GF-D8 (cell line): ENCODE measurements at regions not wholly inside any gene's neighbourhood (a gene's known extent, or its start where the extent isn't known, plus 50 kb on each side); places are given as distances from the start of the nearest gene placed in this dataset.

Experiments used
- DNase-seq: peaks from one replicate; lab custom pipeline; 2025; lab: John Stamatoyannopoulos, UW

DNA sequence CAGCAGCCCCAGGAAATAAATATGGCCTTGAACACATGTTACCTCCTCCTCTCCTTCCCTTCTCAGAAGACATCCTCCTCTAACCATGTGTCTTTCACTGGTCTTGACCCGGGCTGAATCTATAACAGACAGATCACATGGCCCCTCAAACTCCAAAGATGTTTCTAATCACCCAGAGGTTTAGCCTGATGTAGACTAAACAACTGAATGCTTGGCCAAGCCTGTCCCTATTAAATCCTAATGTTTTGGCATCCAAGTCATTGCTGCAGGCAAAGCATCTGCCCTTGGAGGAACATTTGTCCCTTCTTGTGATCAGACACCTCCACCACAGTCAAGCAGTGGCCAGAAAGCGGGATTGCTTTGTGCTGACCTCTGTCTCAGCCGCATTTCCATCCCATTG lies 65.5 kb downstream of the ANKRD60 start:
- no peak for DNase-seq

DNA sequence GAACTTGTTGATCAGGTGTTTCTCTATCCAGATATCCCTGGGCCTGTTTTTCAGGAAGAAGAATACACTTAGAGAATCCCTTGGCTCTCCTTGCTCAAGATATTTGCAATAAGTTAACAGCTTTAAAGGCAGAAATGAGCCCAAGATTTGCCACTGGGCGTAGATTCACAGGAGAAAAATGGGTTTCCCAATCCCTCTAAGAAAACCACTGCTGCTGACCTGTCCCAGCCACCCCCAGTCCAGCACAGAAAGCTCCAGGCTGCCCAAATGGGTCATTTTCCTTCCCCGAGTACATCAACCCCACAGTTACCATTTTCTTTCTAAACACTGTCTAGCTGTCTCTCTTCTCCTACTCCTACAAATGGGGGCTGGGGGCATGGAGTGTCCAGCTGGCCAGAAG lies 67.3 kb downstream of the ANKRD60 start:
- no peak for DNase-seq

DNA sequence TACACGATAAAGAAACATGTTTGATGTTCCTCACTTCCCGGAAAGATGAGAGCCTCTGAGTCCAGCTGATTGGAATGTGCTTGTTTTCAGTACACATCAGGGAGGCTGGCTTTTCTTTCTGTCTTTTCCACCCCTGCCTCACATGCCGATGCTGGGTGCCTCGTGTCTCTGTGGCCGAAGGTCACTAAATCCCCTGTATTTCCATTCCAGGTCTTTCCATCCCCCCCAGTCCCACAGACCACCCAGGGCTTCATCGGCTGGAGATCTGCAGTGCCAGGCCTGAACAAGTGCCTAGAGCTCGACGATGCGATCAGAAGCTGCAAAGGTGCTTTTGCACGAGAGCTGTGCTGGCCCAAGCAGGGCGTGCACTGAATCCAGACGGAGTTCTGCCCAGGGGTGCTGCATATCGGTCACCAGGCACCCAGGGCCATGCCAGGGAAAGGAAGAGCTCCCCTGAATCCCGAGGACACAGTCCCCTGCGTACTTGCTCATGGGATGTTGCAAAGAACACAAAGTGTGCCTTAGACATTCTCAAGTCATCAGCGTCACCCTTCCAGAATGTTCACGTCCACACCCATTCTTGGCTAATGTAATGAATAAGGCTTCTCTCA lies 67.9 kb downstream of the ANKRD60 start:
- DNase-seq, result no peak

DNA sequence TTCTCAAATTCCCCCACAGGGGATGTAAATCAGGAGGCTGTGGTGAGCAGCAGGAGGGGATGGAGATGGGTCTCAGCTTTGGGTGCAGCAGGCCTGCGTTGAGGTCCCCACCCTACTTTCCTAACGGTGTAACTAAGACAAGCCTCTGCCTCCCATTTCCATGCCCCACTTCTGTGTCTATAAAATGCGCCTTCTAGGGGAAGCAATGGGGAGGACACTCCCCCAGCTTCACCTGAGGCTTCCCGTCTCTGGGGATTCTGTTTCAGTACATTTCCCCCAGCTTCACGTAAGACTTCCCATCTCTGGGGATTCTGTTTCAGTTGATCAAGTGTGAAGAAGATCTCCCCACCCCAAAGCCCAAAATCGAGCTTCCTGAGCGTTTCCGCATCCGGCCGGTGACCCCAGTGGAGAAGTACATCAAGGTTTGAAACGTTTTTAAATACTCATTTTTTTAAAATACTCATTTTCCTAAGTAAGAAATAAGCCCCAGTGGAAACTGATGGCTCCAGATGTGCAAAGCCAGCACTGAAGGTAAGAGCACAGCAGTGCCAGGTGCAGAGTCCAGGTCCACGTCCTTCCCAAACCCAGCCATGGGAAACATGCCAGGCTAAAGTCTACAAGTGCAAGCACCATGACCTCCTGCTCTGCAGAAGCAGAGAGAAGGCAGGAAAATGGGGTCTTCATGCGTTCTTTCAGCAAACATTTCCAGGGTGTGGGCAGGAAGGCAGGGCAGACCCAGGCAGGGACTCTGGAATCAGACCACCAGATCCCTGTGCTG lies 73.1 kb downstream of the ANKRD60 start:
- DNase-seq, result no peak

DNA sequence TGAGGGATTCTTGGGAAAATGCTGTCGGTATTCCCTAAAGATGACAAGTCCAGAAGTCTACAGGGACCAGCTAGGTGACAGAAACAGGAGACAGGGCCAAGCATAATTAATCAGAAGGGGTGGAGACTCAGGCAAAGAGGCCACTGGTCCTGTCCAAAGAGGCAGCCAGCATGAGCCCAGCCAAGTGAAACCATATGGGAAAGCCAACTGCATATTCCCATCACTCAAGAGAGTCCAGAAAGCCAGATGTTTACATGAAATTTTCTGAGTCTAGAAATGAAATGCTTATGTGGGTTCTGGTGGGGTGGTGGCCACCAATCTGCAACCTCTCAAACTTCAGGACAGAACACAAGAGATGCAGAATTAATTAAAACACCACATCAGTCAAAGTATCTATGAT lies 74.3 kb downstream of the ANKRD60 start:
- no peak for DNase-seq

DNA sequence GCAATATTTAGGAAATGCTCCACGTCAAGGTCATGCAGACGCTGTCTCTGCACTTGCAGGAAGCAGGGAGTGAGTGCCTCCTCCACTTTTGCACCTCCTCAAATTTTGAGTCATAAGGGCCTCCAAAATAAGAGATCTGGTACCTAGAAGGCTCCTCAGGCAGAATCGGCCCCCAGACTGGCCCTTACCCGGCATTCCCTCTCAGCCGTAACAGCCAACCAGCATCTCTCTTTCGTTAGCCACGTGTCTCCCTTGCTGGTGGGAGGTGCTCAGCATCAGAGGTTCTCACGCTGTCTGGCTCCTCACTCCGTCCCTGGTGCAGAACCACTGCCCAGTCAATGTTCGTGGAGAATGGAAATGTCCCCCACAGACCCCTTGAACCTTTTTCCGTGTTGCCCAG lies 75.3 kb downstream of the ANKRD60 start:
- no peak for DNase-seq

DNA sequence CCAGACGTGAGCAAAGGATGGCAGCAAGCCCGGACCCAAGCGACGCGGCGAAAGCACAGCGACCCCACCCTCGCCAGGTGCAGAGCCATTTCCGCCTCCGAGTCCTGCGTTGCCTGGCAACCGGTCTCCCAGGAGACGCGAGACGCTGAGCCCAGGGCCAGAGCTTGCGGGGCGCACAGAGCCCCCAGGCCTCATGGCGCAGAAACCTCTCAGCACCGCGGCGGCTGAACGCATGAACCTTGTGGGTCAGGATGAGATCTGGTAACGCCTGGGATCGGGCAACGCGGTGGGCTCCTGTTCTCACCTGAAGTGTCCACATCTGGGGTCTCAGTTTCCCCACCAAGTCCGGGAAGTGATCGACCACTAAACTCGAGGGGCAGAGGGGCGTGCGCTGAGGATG lies 77.7 kb downstream of the ANKRD60 start:
- DNase-seq, result no peak

DNA sequence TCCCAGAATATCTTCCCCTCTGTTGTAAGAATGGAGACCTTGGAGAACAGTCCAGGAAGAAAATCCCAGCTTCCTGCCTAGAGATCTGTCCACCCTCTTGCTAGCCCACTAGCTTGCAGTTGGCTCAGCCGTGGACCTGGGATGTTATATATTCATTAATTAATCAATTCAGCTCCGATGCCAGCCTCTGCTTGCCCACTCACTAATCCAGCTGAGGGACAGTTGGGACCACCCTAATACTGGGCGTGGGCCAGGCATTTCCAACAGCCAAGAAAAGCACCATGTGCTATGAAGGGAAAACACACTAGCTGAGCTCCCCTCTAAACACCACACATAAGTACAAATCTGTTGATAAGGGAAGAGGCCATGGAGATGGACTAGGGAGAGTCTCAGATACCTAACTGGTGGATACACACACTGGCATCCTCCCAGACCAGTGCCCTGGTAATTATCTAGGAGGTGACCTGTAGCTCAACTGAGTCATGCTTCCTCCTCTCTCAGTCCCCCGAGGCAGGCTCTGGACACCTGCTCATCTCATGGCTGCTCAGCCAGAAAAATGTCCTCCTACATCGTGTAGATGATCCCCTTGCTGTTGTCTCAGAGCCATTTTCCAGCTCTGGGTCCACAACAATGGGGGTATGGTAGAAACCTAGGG lies 78.9 kb downstream of the ANKRD60 start:
- no peak for DNase-seq

DNA sequence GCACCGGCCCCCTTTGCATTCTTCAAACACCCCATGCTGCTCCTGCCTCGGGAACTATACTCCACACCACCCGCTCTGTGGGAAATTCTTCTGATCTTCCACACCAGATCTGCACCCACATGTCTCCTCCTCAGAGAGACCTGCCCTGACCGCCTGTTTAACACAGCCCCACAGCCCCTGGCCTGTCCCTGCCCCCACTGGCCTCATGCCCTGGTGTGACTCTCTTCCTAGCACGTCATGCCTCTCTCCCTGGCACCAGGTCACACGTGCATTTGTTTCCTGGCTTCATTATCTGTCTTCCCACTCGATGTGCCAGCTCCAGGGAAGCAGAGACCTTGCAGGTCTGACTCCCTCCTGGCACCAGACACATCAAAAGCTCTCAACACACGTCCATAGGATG lies 79.6 kb downstream of the ANKRD60 start:
- DNase-seq, result no peak

DNA sequence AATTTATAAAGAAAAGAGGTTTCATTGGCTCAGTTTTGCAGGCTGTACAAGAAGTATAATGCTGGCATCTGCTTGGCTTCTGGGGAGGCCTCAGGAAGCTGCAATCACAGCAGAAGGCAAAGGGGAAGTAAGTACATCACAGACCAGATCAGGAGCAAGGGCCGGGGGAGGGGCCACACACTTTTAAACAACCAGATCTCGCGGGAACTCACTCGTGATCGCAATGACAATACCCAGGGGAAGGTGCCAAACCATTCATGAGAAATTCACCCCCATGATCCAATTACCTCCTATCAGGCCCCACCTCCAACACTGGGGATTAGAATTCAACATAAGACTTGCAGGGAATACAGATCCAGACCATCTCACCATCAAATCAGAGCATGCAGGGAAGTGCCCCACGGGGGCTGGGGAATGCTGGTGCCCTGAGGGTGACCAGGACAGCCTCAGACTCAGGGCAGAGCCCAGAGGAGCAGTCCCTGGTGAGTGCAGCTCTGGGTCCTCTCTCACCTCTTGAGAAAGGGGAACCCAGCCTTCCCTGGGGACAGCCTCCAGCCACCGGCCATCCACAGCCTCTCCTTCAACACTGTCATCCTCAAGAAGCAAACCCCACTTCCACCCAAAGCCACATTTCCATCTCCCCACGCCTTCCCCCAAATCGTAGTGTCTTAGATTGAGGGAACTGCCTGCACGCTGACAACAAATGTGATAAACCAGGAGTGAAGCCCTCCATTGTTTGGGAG lies 80.7 kb downstream of the ANKRD60 start:
- DNase-seq, result no peak

DNA sequence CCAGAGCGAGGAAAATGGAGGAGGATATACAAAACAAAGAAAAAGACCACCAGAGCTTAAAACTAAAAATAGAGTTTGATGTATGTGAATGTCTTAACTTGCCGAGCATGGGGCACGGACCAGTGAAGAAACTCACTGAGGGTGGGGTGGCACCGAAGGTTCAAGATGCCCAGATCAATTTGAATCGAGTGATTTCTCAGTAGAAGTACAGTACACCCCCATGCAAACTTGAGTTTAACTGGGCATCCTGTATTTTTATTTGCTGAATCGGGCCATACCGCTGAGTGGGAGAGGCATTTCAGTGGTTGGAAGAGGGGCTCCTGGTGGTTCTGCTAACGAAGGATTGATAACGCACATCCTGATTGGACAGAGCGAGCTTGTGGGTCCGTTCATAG lies 81.7 kb downstream of the ANKRD60 start:
- no peak for DNase-seq

DNA sequence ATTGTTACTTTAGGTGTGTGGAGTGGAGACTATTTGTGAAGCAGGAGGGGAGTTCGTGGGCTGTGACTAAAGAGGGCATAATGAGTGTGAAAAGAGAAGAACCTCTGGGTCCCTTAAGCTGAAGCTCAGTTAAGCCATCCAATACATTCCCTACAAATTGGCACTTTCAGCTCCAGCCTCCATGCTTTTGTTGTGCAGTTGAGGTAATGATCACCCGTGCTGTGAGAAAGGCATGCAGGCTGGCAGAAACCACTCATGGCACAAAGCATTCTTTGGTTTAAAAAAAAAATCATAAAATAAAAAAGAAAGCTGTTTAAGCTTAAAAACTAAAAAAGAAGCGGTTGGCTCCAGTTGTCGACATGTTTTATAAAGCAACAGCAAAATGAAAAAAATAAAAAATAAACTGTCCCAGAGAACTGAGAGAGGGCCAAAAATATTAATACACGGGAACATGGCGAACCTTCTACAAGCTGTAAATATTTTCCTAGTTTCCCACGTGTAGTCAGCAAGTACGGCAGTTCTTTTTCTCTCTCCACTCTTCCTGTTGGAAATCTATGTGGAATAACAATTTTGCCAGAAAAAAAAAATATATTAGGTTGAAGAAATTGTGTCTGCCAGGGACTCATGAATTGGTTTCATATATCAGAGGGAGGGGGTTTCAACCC lies 82.2 kb downstream of the ANKRD60 start:
- DNase-seq, result no peak

DNA sequence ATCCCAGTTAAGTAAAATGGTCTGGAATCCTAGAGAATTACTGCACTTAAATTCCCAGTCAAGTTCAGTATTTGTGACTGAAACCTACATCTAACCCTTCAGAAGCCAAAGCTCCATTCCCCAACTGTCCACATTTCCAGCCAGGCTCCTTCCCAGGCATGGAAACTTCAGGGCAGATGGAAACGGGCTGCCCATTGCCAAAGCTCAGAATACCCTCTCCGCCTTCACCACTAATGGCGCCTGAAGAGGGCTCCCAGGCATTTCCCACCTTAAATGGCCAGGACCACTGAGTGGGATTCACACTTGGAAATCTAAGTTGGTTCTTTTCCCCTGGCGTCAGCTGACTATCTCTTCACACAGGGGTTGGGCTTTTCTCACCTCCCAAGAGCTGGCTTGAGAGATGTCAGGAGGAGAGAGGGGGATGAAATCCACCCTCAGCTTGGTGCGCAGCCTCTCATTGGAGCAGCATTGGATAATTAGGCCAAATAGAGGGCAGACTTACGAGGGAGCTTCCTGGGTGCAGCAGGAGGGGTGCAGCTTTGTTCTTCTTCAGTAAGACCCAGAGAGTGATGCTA lies 82.9 kb downstream of the ANKRD60 start:
- DNase-seq, result no peak

DNA sequence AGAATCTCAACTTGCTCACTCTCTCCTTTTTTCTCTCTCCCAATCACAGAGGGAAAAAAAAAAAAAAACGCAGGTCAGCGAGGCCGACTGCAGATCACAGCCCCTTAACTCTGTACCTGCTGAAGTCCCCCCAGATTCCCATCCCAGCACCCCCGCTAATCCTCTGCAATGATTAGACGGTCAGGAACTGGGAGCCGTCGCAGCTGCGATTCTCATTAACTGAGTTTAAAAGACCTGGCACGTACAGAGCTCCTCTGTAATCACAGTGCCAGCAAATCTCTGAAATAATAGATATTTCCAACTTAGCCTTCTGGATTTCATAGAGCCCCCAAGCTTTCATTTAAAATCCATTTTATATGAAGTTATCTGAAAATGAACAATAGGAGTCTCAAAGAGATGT lies 84.4 kb downstream of the ANKRD60 start:
- DNase-seq, result no peak

DNA sequence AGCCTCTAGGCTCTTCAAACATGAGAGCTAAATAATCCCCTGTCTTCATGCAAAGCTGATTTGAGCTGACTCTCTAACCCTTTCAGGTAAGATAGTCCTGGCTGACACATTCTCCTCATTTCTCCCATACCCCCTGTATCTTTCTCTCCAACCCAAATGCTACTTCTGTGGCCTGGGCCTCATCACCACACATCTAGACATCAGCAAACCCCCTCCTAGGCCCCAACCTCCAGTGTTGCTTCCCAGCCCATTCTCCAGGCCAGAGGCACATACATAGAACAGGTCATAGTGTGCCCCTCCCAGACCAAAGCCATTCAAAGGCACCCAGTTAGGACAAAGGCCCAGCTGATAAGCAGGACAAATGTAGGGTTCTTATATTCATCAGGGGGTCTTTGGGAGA lies 84.9 kb downstream of the ANKRD60 start:
- DNase-seq, result no peak

DNA sequence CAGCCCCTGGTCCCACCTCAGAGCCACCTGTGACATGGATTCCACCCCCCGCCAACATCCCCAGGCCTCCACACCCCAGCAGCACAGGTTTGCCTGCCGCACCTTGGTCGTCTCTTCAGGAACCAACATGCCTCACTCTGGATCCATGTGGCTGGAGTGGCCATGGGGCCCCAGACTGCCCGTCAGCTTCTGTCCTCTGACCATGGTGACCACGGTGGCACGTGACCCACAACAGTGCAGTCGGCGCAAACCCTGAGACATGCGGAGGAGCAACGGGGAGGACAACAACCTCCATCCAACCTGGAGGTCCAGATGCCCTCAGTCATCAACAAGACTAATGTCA lies 85.6 kb downstream of the ANKRD60 start:
- DNase-seq, result no peak

DNA sequence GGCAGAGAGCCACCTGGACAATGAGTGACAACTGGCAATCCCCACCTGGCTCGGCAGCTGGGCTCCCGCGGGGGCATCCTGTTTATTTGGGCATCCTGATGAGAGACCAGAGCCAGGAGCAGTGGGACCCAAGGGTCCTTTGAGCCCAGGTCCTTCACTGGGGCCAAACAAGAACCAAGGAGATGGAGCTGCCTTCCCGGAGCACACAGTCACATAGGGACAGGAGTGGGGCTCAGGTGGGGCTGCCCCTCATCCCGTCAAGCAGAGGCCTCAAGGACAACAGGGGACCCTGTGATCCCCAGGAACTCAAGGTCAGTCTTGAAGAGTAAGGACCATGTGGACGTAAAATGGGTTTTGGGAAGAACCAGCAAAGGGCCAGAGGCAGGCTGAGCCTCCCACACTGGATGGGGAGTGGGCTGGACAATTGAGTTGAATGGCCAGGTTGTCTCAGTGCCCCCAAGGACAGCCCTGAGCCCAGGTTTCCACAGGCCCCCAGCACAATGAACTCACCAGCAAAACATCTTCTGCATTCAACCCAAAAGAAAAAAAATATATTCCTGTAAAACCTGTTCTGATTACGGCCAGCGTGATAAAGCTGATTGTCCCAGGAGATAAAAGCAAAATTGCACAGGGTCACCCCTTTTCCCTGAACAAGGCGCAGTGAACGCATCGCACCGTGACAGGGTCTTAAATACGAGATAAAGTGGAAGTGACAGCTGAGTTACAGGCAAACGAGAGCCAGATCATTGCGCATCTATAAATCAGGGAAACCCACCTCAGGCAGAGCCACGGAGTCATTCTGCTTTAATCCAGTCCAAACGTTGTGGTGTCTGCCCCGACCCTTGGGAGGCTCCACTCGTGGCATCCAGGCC lies 86.2 kb downstream of the ANKRD60 start:
- DNase-seq, result no peak

DNA sequence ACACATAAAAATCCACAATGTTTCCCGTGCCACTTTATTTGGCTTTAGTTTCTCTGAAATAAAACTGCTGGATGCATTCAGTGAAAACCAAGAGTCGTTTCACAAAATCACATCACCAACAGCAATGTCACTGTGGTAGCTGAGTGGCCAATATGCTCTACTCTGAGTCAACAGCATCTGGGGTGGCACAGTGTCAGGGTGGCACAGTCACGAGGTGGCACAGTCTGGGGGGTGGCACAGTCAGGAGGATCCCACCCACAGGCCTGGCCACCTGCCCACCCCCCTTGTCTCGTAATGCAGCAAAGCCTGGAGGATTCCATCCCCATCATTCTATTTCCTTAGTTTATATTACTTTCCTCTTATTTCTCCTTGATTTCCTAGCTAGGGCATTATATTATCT lies 87.0 kb downstream of the ANKRD60 start:
- DNase-seq, result no peak

DNA sequence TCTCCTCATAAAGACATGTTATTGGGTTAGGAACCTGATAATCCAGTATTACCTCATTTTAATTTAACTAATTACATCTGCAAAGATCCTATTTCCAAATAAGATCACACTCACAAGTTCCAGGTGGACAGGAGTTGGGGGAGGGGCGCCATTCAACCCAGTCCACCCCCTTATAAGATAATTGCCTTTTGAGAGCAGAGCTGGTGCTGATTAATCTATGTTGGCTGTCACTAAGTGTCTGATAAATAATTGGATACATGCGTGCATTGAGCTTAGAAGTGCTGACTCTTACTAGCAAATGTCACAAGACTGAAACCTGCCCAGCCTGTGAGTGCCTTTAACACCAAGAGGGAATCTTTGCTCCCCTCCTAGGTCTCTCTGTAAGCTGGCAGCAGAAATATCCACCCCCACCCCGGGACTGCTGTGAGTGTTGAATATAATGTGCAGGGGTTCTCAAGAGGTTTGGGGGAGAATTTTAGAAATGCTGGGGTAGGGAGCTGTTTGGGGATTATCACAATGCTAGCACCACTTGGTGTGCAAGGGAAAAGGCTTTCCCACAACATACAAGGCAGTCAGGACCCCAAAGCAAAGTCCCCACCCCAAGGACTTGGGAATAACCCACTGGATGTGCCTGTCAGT lies 87.5 kb downstream of the ANKRD60 start:
- no peak for DNase-seq
